Upper lobe of left lung (tissue), 4 donors: ENCODE measurements at regions not wholly inside any gene's neighbourhood (a gene's known extent, or its start where the extent isn't known, plus 50 kb on each side); places are given as distances from the start of the nearest gene placed in this dataset.

ENCODE experiments used
- CTCF ChIP-seq, 6 experiments: fragments of 450-650 bp in 4 of 6; fragments of 200-600 bp in 2 of 6; sonication (generic) in 2 of 6; IDR thresholded peaks; one replicate each; pipeline ENCODE4 v1.5.1; 2016 to 2019; ENCODE audit warnings: antibody characterized with exemption in 6 of 6
- EP300 ChIP-seq, 4 donors: sonication (generic); formaldehyde crosslinking; IDR thresholded peaks; one replicate each; pipeline ENCODE4 v1.5.1; 2017; ENCODE audit warnings: antibody characterized with exemption in 4 of 4, control low read depth in 2 of 4
- POLR2A ChIP-seq, 4 donors: fragments of 450-650 bp; IDR thresholded peaks; one replicate each; pipeline ENCODE4 v1.5.1; 2016 to 2017; ENCODE audit warnings: antibody characterized with exemption in 4 of 4, mild to moderate bottlenecking in 2 of 4
- POLR2AphosphoS5 ChIP-seq, 2 donors: sonication (generic); formaldehyde crosslinking; IDR thresholded peaks; one replicate each; pipeline ENCODE4 v1.5.1; 2017; ENCODE audit warnings: antibody characterized with exemption in 2 of 2

DNA sequence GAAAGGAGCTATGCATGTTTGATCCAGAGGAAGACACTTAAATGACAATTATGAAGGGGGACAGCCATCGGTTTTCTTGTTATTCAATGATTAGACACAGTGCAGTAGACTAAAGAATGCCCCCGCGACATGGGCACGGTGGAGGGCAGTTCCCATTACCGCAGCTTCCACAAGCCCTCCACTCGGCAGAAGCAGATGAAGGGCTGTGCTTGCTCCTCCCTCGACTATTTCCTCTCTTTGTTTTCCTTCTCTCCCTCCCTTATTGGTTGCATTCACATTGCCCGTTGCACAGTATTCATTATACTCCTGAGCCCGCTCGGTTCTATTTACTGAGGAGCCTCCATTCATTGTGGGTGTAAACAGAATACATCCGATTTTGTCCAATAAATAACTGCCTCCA is 138.8 kb upstream of the RASSF8 start:
- TF ChIP-seq POLR2A (IDR thresholded peaks at IDR 0.05) = no peak
- TF ChIP-seq EP300 (IDR thresholded peaks at IDR 0.05) = no peak
- TF ChIP-seq CTCF (IDR thresholded peaks at IDR 0.05) = no peak
- TF ChIP-seq POLR2AphosphoS5 (IDR thresholded peaks at IDR 0.05) = no peak
